Naive thymus-derived CD4-positive, alpha-beta T cell (primary cell): ENCODE measurements at regions not wholly inside any gene's neighbourhood (a gene's known extent, or its start where the extent isn't known, plus 50 kb on each side); places are given as distances from the start of the nearest gene placed in this dataset.
"Not testable (repeated sequence)": the region's sequence is repeated elsewhere in the genome, so short reads cannot be mapped to it uniquely, and the experiment has no call there.

Experiments used
- ATAC-seq: fragments of 150-1000 bp; cut with Tn5 transposase; 2 replicates; pipeline ENCODE4 v1.10.0; 2021; ENCODE audit warnings: mild to moderate bottlenecking, moderate library complexity
- CTCF ChIA-PET: fragments of 350-600 bp; sonication (Branson Sonifier 250); formaldehyde crosslinking; loops from one replicate; lab custom pipeline; 2021; ENCODE audit warnings: antibody characterized with exemption; lab: Charles Lee
- POLR2A ChIA-PET: fragments of 350-600 bp; sonication (Branson Sonifier 250); formaldehyde crosslinking; loops from one replicate; lab custom pipeline; 2021; ENCODE audit warnings: antibody characterized with exemption, inconsistent platforms; lab: Charles Lee
- DNase-seq, 9 donors: peaks; one replicate each; pipeline versions ENCODE4 v3.0.0 to v3.0.0-alpha.2; 2020 to 2022; ENCODE audit warnings: mixed read lengths in 1 of 9
- H3K27ac ChIP-seq: one replicate; pipeline ENCODE4 v1.7.0; 2013; ENCODE audit warnings: mild to moderate bottlenecking, low read depth, low read length, moderate library complexity
- H3K27me3 ChIP-seq, 2 donors: one replicate each; pipeline ENCODE4 v1.7.0; 2013; ENCODE audit warnings: low read length in 2 of 2, mild to moderate bottlenecking in 2 of 2, moderate library complexity in 2 of 2; ENCODE audit not compliant: control insufficient read depth in 2 of 2, insufficient read depth in 2 of 2
- H3K36me3 ChIP-seq, 3 experiments: 1 replicate in 2 of 3; 2 replicates in 1 of 3; pipeline ENCODE4 v1.7.0; 2013; ENCODE audit warnings: low read length in 3 of 3, mild to moderate bottlenecking in 3 of 3, moderate library complexity in 1 of 3; ENCODE audit not compliant: insufficient read depth in 3 of 3, control insufficient read depth in 2 of 3
- H3K4me1 ChIP-seq, 2 donors: one replicate each; pipeline ENCODE4 v1.7.0; 2013; ENCODE audit warnings: low read length in 2 of 2, mild to moderate bottlenecking in 2 of 2, moderate library complexity in 1 of 2; ENCODE audit not compliant: control insufficient read depth in 2 of 2, insufficient read depth in 2 of 2
- H3K4me3 ChIP-seq: 2 replicates; pipeline ENCODE4 v1.7.0; 2013; ENCODE audit warnings: mild to moderate bottlenecking, low read length
- H3K9me3 ChIP-seq, 3 experiments: 1 replicate in 2 of 3; 2 replicates in 1 of 3; pipeline ENCODE4 v1.7.0; 2013; ENCODE audit warnings: low read length in 3 of 3; ENCODE audit not compliant: control insufficient read depth in 2 of 3
- H3K27ac Mint-ChIP-seq, 9 donors: one replicate each; pipeline ENCODE4 v1.8.0; 2020 to 2022; ENCODE audit warnings: mixed read lengths in 9 of 9, mild to moderate bottlenecking in 8 of 9, moderate library complexity in 5 of 9, inconsistent platforms in 2 of 9
- H3K27me3 Mint-ChIP-seq, 5 donors: one replicate each; pipeline ENCODE4 v1.8.0; 2021 to 2022; ENCODE audit warnings: mixed read lengths in 5 of 5, mild to moderate bottlenecking in 1 of 5
- H3K36me3 Mint-ChIP-seq, 5 donors: one replicate each; pipeline ENCODE4 v1.8.0; 2020 to 2022; ENCODE audit warnings: mixed read lengths in 5 of 5, mild to moderate bottlenecking in 3 of 5, inconsistent platforms in 1 of 5
- H3K4me1 Mint-ChIP-seq, 7 donors: one replicate each; pipeline ENCODE4 v1.8.0; 2020 to 2022; ENCODE audit warnings: mixed read lengths in 7 of 7, mild to moderate bottlenecking in 3 of 7, inconsistent platforms in 1 of 7
- H3K4me3 Mint-ChIP-seq, 10 donors: one replicate each; pipeline ENCODE4 v1.8.0; 2020 to 2022; ENCODE audit warnings: mild to moderate bottlenecking in 10 of 10, mixed read lengths in 10 of 10, moderate library complexity in 6 of 10, inconsistent platforms in 2 of 10
- H3K9me3 Mint-ChIP-seq, 11 donors: one replicate each; pipeline ENCODE4 v1.8.0; 2020 to 2022; ENCODE audit warnings: mixed read lengths in 11 of 11, mild to moderate bottlenecking in 4 of 11, inconsistent platforms in 1 of 11, moderate library complexity in 1 of 11
- intact Hi-C, 2 donors: fragments of 100-400 bp; cut with micrococcal nuclease; formaldehyde crosslinking; loops; one replicate each; pipeline ENCODE4 v1.15.1; 2023

DNA sequence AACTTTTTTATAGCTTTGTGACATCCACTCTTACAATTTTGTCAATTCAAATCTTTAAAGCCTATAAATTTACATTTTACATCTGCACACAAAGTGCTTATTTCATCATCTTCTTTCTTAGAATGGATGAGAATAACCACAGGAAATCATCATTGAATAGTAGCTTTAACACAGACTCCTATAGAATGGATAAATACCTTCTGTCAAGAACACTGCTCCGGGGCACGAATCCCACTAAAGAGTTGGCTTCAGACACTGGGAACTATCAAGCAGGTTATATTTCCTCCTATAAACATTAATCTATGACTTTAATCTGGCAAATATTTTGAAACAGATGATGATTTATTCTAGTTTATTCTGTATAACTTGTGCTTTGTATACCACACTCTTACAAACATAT lies 269.7 kb upstream of the TPK1 start:
- Mint-ChIP-seq H3K9me3 (peaks cover 0 to 5% (median 0%) of the 10 kb centered on the region in 11 donors), H3K27ac (no peak overlapping the region), H3K27me3 (peaks cover 0 to 22% (median 8%) of the 10 kb centered on the region in 5 donors), H3K4me3 (no peak overlapping the region), H3K36me3 (no peaks in the 10 kb centered on the region), H3K4me1 (no peaks in the 10 kb centered on the region)
- POLR2A ChIA-PET = no interaction called here
- Histone ChIP-seq H3K27ac (no peak overlapping the region), H3K9me3 (no peaks in the 10 kb centered on the region), H3K4me3 (no peak overlapping the region), H3K4me1 (no peaks in the 10 kb centered on the region), H3K27me3 (no peaks in the 10 kb centered on the region), H3K36me3 (no peaks in the 10 kb centered on the region)
- DNase-seq (no peak), ATAC-seq (no peak)
- intact Hi-C loops = no loop called here
- CTCF ChIA-PET = no interaction called here

DNA sequence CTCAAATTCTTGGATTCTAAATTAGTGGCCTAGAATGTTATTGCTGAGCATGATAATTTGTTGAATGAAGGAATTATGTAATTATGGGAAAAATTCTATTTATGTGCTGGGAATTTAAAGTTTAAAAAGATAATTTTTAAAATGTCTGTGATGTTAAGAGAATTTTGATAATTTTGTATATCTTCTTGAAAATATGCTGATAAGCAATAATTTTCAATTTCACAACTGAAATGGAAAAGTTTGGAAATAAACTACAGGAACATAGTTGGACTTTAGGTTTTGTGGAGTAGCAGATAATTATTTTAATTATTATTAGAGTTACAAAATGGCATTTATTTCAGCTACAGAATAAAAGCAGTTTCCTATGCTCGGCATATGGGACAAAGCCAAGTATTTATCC lies 268.5 kb upstream of the TPK1 start:
- Mint-ChIP-seq H3K27me3 (peaks cover 0 to 22% (median 15%) of the 10 kb centered on the region in 5 donors), H3K9me3 (no peaks in the 10 kb centered on the region), H3K4me3 (no peak overlapping the region), H3K4me1 (no peaks in the 10 kb centered on the region), H3K27ac (no peak overlapping the region), H3K36me3 (no peaks in the 10 kb centered on the region)
- DNase-seq = no peak
- H3K27ac ChIP-seq = no peak overlapping the region
- ChIA-PET POLR2A (no interaction called here), CTCF (no interaction called here)
- no peak for ATAC-seq
- H3K4me1 ChIP-seq = no peaks in the 10 kb centered on the region
- no peaks in the 10 kb centered on the region for H3K9me3 ChIP-seq
- no peaks in the 10 kb centered on the region for H3K27me3 ChIP-seq
- no peak overlapping the region for H3K4me3 ChIP-seq
- no peaks in the 10 kb centered on the region for H3K36me3 ChIP-seq
- intact Hi-C loops = no loop called here

DNA sequence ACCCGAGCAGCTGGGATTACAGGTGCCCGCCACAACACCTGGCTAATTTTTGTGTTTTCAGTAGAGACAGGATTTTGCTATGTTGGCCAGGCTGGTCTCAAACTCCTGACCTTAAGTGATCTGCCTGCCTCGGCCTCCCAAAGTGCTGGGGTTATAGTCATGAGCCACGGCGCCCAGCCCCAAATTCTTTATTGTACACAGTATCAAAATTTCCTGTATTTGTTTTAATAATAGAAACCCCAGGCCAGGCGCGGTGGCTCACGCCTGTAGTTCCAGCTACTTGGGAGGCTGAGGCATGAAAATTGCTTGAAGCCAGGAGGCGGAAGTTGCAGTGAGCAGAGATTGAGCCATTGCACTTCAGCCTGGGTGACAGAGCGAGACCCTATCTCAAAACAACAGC lies 266.3 kb upstream of the TPK1 start:
- H3K27ac ChIP-seq, H3K9me3 ChIP-seq, H3K27ac Mint-ChIP-seq, H3K27me3 ChIP-seq, DNase-seq, intact Hi-C loops, H3K36me3 Mint-ChIP-seq, H3K4me3 ChIP-seq, ATAC-seq, H3K4me1 Mint-ChIP-seq, POLR2A ChIA-PET, H3K36me3 ChIP-seq, CTCF ChIA-PET, H3K9me3 Mint-ChIP-seq, H3K4me3 Mint-ChIP-seq, H3K4me1 ChIP-seq: not testable (repeated sequence)
- H3K27me3 Mint-ChIP-seq = peaks cover 0 to 32% (median 22%) of the 10 kb centered on the region in 5 donors

DNA sequence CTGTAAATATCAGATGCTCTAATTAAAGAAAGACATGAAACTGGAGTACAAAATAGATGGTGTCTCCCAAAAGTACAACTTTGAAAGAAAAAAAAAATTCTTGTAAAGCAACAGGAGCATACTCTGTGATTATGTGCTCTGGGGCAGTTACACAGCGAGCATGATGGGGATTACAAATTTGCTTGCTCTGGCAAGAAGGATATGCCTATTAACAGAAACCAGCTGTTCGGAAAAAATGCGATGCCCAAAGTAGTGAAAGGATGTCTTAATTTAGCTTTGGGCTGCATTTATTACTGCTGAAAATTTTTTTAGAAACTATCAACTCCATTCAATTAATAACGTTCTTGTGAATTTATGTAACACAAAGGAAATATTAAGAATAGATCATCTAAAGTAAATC lies 256.9 kb upstream of the TPK1 start:
- H3K4me1 Mint-ChIP-seq = no peaks in the 10 kb centered on the region
- no peak overlapping the region for H3K27ac Mint-ChIP-seq
- H3K27me3 ChIP-seq = no peaks in the 10 kb centered on the region
- H3K36me3 Mint-ChIP-seq = no peaks in the 10 kb centered on the region
- CTCF ChIA-PET = no interaction called here
- intact Hi-C loops = no loop called here
- H3K4me3 ChIP-seq = no peak overlapping the region
- H3K27me3 Mint-ChIP-seq = peaks cover 0 to 24% (median 14%) of the 10 kb centered on the region in 5 donors
- H3K4me3 Mint-ChIP-seq = no peak overlapping the region
- no peaks in the 10 kb centered on the region for H3K36me3 ChIP-seq
- DNase-seq (no peak), ATAC-seq (no peak)
- no peak overlapping the region for H3K27ac ChIP-seq
- no peaks in the 10 kb centered on the region for H3K9me3 Mint-ChIP-seq
- no peaks in the 10 kb centered on the region for H3K9me3 ChIP-seq
- H3K4me1 ChIP-seq = no peaks in the 10 kb centered on the region
- POLR2A ChIA-PET = no interaction called here

DNA sequence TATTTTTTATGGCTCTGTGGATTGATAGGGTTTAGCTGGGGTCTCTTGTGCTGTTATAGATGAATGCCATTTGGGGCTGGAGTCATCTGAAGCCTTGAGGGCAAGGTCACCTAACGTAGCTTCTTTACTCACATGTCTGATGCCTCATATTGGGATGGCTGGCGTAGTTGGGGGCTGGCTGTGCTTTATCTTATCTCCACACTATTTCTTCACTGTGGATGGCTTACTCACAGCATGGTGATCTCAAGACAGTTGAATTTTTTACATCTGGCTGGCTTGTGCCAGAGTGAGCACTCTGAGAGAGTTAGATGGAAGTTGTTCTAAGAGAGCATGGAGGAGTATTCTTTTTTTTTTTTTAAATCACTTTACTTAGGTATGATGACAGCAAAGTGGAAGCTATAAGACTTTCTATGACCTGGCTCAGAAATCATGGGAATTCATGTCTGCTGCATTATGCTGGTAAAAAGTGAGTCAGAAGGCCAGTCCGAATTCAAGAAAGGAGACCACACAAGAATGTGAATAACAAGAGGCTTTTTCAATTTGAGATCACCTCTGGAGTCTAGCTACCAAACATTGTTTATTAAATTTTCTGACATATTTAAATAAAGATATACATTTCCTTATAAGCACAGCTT lies 252.4 kb upstream of the TPK1 start:
- H3K27ac ChIP-seq = no peak overlapping the region
- no peaks in the 10 kb centered on the region for H3K9me3 ChIP-seq
- no peak overlapping the region for H3K27ac Mint-ChIP-seq
- no peak overlapping the region for H3K4me3 Mint-ChIP-seq
- CTCF ChIA-PET = no interaction called here
- intact Hi-C loops = no loop called here
- no peak overlapping the region for H3K4me3 ChIP-seq
- no peaks in the 10 kb centered on the region for H3K27me3 ChIP-seq
- H3K4me1 ChIP-seq = no peaks in the 10 kb centered on the region
- H3K36me3 ChIP-seq = no peaks in the 10 kb centered on the region
- peaks cover 0 to 16% (median 9%) of the 10 kb centered on the region in 5 donors for H3K27me3 Mint-ChIP-seq
- peaks cover 0 to 4% (median 0%) of the 10 kb centered on the region in 5 donors for H3K36me3 Mint-ChIP-seq
- POLR2A ChIA-PET = no interaction called here
- no peak for ATAC-seq
- peaks cover 0 to 3% (median 0%) of the 10 kb centered on the region in 11 donors for H3K9me3 Mint-ChIP-seq
- DNase-seq = no peak
- H3K4me1 Mint-ChIP-seq = no peaks in the 10 kb centered on the region

DNA sequence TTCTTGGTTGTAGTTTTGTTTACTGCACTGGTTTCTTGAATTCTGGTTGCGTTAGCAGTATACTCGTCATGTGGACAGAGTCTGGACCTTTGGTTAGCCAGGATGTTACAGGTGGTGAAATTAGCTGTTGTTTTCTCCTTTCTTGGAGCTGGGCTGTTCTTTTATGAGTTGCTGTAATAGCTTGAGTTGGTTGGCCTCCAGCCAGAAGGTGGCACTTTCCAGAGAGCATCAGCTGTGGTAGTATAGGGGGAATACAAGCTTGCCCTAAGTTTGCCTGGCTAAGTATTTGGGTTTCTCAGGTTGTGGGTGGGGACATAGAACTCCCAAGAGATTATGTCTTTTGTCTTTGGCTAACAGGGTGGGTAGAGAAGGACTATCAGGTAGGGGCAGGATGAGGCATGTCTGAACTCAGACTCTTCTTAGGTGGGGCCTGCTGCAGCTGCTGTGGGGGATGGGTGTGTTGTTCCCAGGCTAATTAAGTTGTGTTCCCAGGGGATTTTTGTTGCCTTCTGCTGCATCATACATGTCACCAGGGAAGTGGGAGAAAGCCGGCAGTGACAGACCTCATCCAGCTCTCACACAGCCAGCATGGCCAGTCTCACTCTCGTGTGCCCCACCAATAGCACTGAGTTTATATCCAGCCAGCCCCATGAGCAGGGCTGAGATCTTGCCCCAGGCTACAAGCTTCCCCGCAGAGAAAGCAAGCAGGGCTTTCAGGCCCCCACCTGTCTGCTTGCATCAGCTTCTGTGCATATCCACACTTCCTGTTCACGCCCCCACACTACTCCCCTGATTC lies 246.7 kb upstream of the TPK1 start:
- Histone ChIP-seq H3K9me3 (no peaks in the 10 kb centered on the region), H3K27ac (no peak overlapping the region), H3K36me3 (no peaks in the 10 kb centered on the region), H3K4me1 (no peaks in the 10 kb centered on the region), H3K27me3 (no peaks in the 10 kb centered on the region), H3K4me3 (no peak overlapping the region)
- ATAC-seq (no peak), DNase-seq (no peak)
- Mint-ChIP-seq H3K9me3 (peaks cover 0 to 3% (median 0%) of the 10 kb centered on the region in 11 donors), H3K27me3 (peaks cover 0 to 33% (median 19%) of the 10 kb centered on the region in 5 donors), H3K4me1 (no peaks in the 10 kb centered on the region), H3K27ac (no peak overlapping the region), H3K36me3 (peaks cover 0 to 4% (median 0%) of the 10 kb centered on the region in 5 donors), H3K4me3 (no peak overlapping the region)
- intact Hi-C loops = no loop called here
- POLR2A ChIA-PET = no interaction called here
- CTCF ChIA-PET = no interaction called here

DNA sequence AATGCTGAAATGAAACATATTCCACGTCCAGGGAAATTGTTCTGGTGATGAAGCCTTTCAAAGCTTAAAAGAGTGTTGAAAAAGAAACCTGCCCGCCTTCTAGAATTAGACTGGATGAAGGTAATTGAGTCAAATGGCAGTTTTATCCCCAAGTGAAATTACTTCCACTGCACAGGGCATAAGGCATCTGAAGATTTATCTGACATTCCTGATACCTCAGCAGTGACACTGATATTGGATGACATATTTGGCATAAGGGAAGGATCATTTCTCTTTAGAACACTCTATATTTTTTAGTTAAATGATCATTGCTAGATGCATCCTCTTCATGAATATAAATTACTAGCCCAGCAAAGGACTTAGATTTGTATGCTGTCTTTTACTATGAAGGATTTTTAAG lies 229.6 kb upstream of the TPK1 start:
- ChIA-PET CTCF (interaction anchor here (0.6 to 0.7 kb wide), 2 partner anchors 15 to 20 kb away, joined by 3 read pairs; no protein-coding TSS in a partner anchor), POLR2A (no interaction called here)
- H3K27me3 ChIP-seq = no peaks in the 10 kb centered on the region
- ATAC-seq (no peak), DNase-seq (no peak)
- no peak overlapping the region for H3K27ac ChIP-seq
- H3K4me1 Mint-ChIP-seq = no peaks in the 10 kb centered on the region
- no peak overlapping the region for H3K27ac Mint-ChIP-seq
- no peaks in the 10 kb centered on the region for H3K4me1 ChIP-seq
- no peak overlapping the region for H3K4me3 ChIP-seq
- H3K27me3 Mint-ChIP-seq = peaks cover 0 to 9% (median 0%) of the 10 kb centered on the region in 5 donors
- no peak overlapping the region for H3K4me3 Mint-ChIP-seq
- peaks cover 0 to 1% (median 0%) of the 10 kb centered on the region in 11 donors for H3K9me3 Mint-ChIP-seq
- no peaks in the 10 kb centered on the region for H3K36me3 Mint-ChIP-seq
- H3K9me3 ChIP-seq = no peaks in the 10 kb centered on the region
- intact Hi-C loops = no loop called here
- no peaks in the 10 kb centered on the region for H3K36me3 ChIP-seq
